Stomach (tissue), 8 donors: ENCODE measurements at regions not wholly inside any gene's neighbourhood (a gene's known extent, or its start where the extent isn't known, plus 50 kb on each side); places are given as distances from the start of the nearest gene placed in this dataset.

Experiments used
- DNase-seq, 2 donors: peaks; one replicate each; pipeline versions ENCODE4 v3.0.0 to v3.0.0-alpha.2; 2013 to 2019
- H3K27ac ChIP-seq, 5 donors: fragments of 200-600 bp in 4 of 5; sonication (generic) in 4 of 5; one replicate each; pipeline ENCODE4 v1.5.1; 2013 to 2019; ENCODE audit warnings: mild to moderate bottlenecking in 1 of 5, moderate library complexity in 1 of 5
- H3K27me3 ChIP-seq, 3 donors: fragments of 200-600 bp; sonication (generic); one replicate each; pipeline ENCODE4 v1.5.1; 2017 to 2019; ENCODE audit warnings: mixed run types in 1 of 3
- H3K36me3 ChIP-seq, 4 donors: fragments of 200-600 bp; sonication (generic); 1 replicate in 3 of 4; 2 replicates in 1 of 4; pipeline ENCODE4 v1.5.1; 2016 to 2019
- H3K4me1 ChIP-seq, 4 donors: fragments of 200-600 bp; sonication (generic); one replicate each; pipeline ENCODE4 v1.5.1; 2016 to 2019
- H3K4me3 ChIP-seq, 4 donors: fragments of 200-600 bp; sonication (generic) in 3 of 4; one replicate each; pipeline ENCODE4 v1.5.1; 2016 to 2019; ENCODE audit warnings: mild to moderate bottlenecking in 1 of 4
- H3K9me3 ChIP-seq, 4 donors: fragments of 200-600 bp; sonication (generic); one replicate each; pipeline ENCODE4 v1.5.1; 2016 to 2019
- CTCF ChIP-seq, 7 experiments: fragments of 450-650 bp in 4 of 7; fragments of 200-600 bp in 3 of 7; sonication (generic) in 3 of 7; IDR thresholded peaks; one replicate each; pipeline ENCODE4 v1.5.1; 2016 to 2019; ENCODE audit warnings: antibody characterized with exemption in 7 of 7, control low read depth in 2 of 7, mild to moderate bottlenecking in 1 of 7
- EP300 ChIP-seq: sonication (generic); formaldehyde crosslinking; IDR thresholded peaks from one replicate; pipeline ENCODE4 v1.6.1; 2017; ENCODE audit warnings: antibody characterized with exemption
- POLR2A ChIP-seq, 4 donors: fragments of 450-650 bp; IDR thresholded peaks; one replicate each; pipeline ENCODE4 v1.6.1; 2016; ENCODE audit warnings: antibody characterized with exemption in 4 of 4, control low read depth in 2 of 4, mild to moderate bottlenecking in 1 of 4, moderate library complexity in 1 of 4
- POLR2AphosphoS5 ChIP-seq, 3 donors: sonication (generic); formaldehyde crosslinking; IDR thresholded peaks; one replicate each; pipeline ENCODE4 v1.6.1; 2016; ENCODE audit warnings: antibody characterized with exemption in 3 of 3
- WGBS, 5 donors: extraction: QIAGEN DNeasy Blood & Tissue Kit in 3 of 5; methylation state at CpG; one replicate each; pipeline versions ENCODE4 v1.1.5 to v1.1.7; 2013 to 2018; 5-methylcytosine and 5-hydroxymethylcytosine counted together
- intact Hi-C: fragments of 100-400 bp; cut with DNase I; formaldehyde crosslinking; loops from one replicate; pipeline ENCODE4 v1.15.1; 2023; ENCODE audit warnings: low total_unique reads
- donor health status: healthy with polysubstance abuse.
- donor health status: Bipolar disorder and iron deficiency.
- donor health status: healthy.

- intact Hi-C loops = no loop called here
- H3K9me3 ChIP-seq = no peaks in the 10 kb centered on the region
- no peak for TF ChIP-seq EP300
- TF ChIP-seq POLR2AphosphoS5 (IDR thresholded peaks at IDR 0.05) = no peak
- no peak for TF ChIP-seq POLR2A (IDR thresholded peaks at IDR 0.05)
- TF ChIP-seq CTCF (IDR thresholded peaks at IDR 0.05) = no peak
Observed at GRCh38 chr3:159005137-159005536, 203.3 kb downstream of the MFSD1 start.

GRCh38 chr3:159007331-159007730, 205.5 kb downstream of the MFSD1 start:
- no peak for TF ChIP-seq POLR2A (IDR thresholded peaks at IDR 0.05)
- no peak for TF ChIP-seq POLR2AphosphoS5 (IDR thresholded peaks at IDR 0.05)
- TF ChIP-seq EP300 = no peak
- TF ChIP-seq CTCF (IDR thresholded peaks at IDR 0.05) = no peak

More at GRCh38 chr3:159005137-159005536, 203.3 kb downstream of the MFSD1 start:
- no peaks in the 10 kb centered on the region for H3K27me3 ChIP-seq
- H3K4me3 ChIP-seq = no peak overlapping the region
- no peak for DNase-seq
- no peaks in the 10 kb centered on the region for H3K36me3 ChIP-seq
- no peak overlapping the region for H3K27ac ChIP-seq
- no peaks in the 10 kb centered on the region for H3K4me1 ChIP-seq

GRCh38 chr3:159008401-159008800, 206.5 kb downstream of the MFSD1 start:
- H3K36me3 ChIP-seq = no peaks in the 10 kb centered on the region
- 39 to 54% (median 43%) methylated on average over 4 of the region's 4 CpGs for WGBS, 5 donors
- H3K9me3 ChIP-seq = no peaks in the 10 kb centered on the region
- DNase-seq = peak in 1 of 2 donors; percentile 16
- H3K27ac ChIP-seq = no peak overlapping the region
- H3K4me3 ChIP-seq = no peak overlapping the region
- no peak for TF ChIP-seq EP300
- TF ChIP-seq CTCF (IDR thresholded peaks at IDR 0.05) = no peak
- no peak for TF ChIP-seq POLR2A (IDR thresholded peaks at IDR 0.05)
- no peak for TF ChIP-seq POLR2AphosphoS5 (IDR thresholded peaks at IDR 0.05)
- intact Hi-C loops = no loop called here
- no peaks in the 10 kb centered on the region for H3K27me3 ChIP-seq
- no peaks in the 10 kb centered on the region for H3K4me1 ChIP-seq

More at GRCh38 chr3:159007331-159007730, 205.5 kb downstream of the MFSD1 start:
- no peak for DNase-seq
- intact Hi-C loops = no loop called here
- Histone ChIP-seq H3K36me3 (no peaks in the 10 kb centered on the region), H3K4me1 (no peaks in the 10 kb centered on the region), H3K27me3 (no peaks in the 10 kb centered on the region), H3K27ac (no peak overlapping the region), H3K9me3 (no peaks in the 10 kb centered on the region), H3K4me3 (no peak overlapping the region)
- 11 to 40% (median 27%) methylated on average over 1 of the region's 1 CpG for WGBS, 5 donors

GRCh38 chr3:159018341-159018740, 216.5 kb downstream of the MFSD1 start:
- TF ChIP-seq POLR2A (IDR thresholded peaks at IDR 0.05) (no peak), CTCF (IDR thresholded peaks at IDR 0.05) (no peak), POLR2AphosphoS5 (IDR thresholded peaks at IDR 0.05) (no peak), EP300 (no peak)
- H3K27me3 ChIP-seq = no peaks in the 10 kb centered on the region
- peaks cover 0 to 26% (median 16%) of the 10 kb centered on the region in 4 donors for H3K9me3 ChIP-seq
- H3K4me3 ChIP-seq = no peak overlapping the region
- intact Hi-C loops = no loop called here
- WGBS, 5 donors = 79 to 84% (median 79%) methylated on average over 2 of the region's 2 CpGs
- no peak for DNase-seq
- no peaks in the 10 kb centered on the region for H3K36me3 ChIP-seq
- H3K27ac ChIP-seq = no peak overlapping the region
- no peaks in the 10 kb centered on the region for H3K4me1 ChIP-seq
